ENCODE measurements at regions not wholly inside any gene's neighbourhood (a gene's known extent, or its start where the extent isn't known, plus 50 kb on each side); places are given as distances from the start of the nearest gene placed in this dataset.

DNA sequence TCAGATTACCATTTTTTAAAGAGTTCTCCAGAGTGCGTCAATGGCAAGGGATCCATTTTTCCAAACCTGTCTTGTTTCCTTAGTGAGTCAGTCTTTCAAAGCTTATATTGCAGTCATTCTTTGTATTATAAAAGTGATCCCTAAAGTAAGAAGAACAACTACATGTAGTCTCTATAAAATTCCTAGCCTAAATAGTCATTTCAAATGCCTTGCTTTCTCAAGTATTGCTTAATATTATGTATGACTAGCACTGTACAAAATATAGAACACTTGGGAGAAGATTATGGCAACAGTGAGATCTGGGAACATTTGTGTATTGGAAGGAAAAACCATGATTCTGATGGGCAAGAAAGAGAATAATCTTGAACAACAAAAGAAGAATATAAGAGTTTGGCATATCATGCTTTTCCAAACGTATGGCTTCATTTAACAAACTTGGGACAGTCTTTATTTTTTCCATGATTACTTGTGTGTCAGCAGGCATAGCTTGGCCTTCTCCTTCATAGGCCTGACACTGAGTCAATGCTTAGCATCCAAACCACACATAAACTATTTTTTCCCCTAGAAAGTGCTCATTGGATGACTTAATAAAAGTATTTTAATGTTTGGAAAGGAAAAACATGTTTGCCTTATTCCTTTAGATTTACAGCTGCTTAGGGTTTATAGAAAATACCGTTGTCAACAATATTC lies 547.4 kb downstream of the LTN1 start:
- TF ChIP-seq, protein P1, sequence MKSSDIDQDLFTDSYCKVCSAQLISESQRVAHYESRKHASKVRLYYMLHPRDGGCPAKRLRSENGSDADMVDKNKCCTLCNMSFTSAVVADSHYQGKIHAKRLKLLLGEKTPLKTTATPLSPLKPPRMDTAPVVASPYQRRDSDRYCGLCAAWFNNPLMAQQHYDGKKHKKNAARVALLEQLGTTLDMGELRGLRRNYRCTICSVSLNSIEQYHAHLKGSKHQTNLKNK (CRISPR knock-in tag; IDR thresholded peaks at IDR 0.05), result no peak
- TF ChIP-seq CTCF (IDR thresholded peaks at IDR 0.05), result no peak
- no peak for TF ChIP-seq JUN (CRISPR knock-in tag; IDR thresholded peaks at IDR 0.05)
- TF ChIP-seq KAT7 (CRISPR knock-in tag; IDR thresholded peaks at IDR 0.05; ENCODE audit: borderline replicate concordance), result no peak
